WERI-Rb-1 (cell line): ENCODE measurements at regions not wholly inside any gene's neighbourhood (a gene's known extent, or its start where the extent isn't known, plus 50 kb on each side); places are given as distances from the start of the nearest gene placed in this dataset.

Experiments used
- DNase-seq: peaks from one replicate; pipeline ENCODE4 v3.0.0-alpha.2; 2020
- H3K27ac ChIP-seq: fragments of 250-450 bp; sonication (Bioruptor Pico); 2 replicates; pipeline ENCODE4 v1.5.1; 2020; ENCODE audit warnings: mild to moderate bottlenecking, moderate library complexity
- H3K27me3 ChIP-seq: fragments of 250-450 bp; sonication (Bioruptor Pico); 2 replicates; pipeline ENCODE4 v1.5.1; 2021; ENCODE audit warnings: mild to moderate bottlenecking, low read depth, moderate library complexity; ENCODE audit not compliant: insufficient read depth, severe bottlenecking
- H3K36me3 ChIP-seq: fragments of 250-450 bp; sonication (Bioruptor Pico); 2 replicates; pipeline ENCODE4 v1.5.1; 2020; ENCODE audit warnings: mild to moderate bottlenecking, moderate library complexity
- H3K4me3 ChIP-seq: 2 replicates; pipeline ENCODE4 v1.5.1; 2011; ENCODE audit warnings: low read depth, mild to moderate bottlenecking, control low read depth, low read length
- H3K9me3 ChIP-seq: fragments of 250-450 bp; sonication (Bioruptor Pico); 2 replicates; pipeline ENCODE4 v1.5.1; 2021; ENCODE audit warnings: mild to moderate bottlenecking, moderate library complexity; ENCODE audit not compliant: severe bottlenecking
- TF ChIP-seq, protein P1 (sequence below): IDR thresholded peaks from 2 replicates; pipeline ENCODE4 v1.5.1; 2011; ENCODE audit warnings: low read depth, mild to moderate bottlenecking, control low read depth, inconsistent platforms, low read length

DNA sequence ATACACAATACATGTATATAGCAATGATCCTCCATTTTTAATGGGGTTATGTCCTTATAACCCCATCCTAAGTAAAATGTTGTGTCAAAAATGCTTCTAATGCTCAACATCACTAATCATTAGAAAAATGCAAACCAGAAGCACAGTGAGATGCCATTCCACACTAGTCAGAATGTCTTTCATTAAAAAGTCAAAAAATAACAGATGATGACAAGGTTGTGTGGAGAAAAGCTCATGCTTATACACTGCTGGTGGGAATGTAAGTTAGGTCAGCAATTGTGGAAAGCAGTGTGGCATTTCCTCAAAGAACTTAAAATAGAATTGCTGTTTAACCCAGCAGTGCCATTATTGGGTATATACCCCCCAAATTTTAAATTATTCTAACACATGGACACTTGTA, 654.9 kb upstream of the CNTNAP5 start:
- no peaks in the 10 kb centered on the region for H3K9me3 ChIP-seq
- H3K36me3 ChIP-seq: no peaks in the 10 kb centered on the region
- TF ChIP-seq, protein P1, sequence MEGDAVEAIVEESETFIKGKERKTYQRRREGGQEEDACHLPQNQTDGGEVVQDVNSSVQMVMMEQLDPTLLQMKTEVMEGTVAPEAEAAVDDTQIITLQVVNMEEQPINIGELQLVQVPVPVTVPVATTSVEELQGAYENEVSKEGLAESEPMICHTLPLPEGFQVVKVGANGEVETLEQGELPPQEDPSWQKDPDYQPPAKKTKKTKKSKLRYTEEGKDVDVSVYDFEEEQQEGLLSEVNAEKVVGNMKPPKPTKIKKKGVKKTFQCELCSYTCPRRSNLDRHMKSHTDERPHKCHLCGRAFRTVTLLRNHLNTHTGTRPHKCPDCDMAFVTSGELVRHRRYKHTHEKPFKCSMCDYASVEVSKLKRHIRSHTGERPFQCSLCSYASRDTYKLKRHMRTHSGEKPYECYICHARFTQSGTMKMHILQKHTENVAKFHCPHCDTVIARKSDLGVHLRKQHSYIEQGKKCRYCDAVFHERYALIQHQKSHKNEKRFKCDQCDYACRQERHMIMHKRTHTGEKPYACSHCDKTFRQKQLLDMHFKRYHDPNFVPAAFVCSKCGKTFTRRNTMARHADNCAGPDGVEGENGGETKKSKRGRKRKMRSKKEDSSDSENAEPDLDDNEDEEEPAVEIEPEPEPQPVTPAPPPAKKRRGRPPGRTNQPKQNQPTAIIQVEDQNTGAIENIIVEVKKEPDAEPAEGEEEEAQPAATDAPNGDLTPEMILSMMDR: no peak
- no peak for DNase-seq
- H3K4me3 ChIP-seq: no peak overlapping the region
- H3K27ac ChIP-seq: no peak overlapping the region
- H3K27me3 ChIP-seq: no peaks in the 10 kb centered on the region

DNA sequence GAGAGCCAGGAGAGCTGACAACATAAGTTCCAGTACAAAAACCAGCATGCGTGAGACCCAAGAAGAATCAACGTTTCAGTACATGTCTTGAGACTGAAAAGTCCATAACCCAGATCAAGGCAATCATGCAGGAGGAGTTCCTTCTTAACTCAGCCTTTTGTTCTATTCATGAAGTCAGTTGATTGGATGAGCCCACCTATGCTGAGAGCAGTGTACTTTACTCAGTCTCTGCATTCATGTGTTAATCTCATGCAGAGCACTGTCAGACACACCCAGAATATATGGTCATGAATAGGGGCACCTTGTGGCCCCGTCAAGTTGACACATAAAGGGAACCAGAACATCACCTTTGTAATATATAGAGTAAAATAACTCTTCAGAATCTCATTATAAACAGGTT, 653.6 kb upstream of the CNTNAP5 start:
- no peaks in the 10 kb centered on the region for H3K27me3 ChIP-seq
- H3K27ac ChIP-seq: no peak overlapping the region
- H3K36me3 ChIP-seq: no peaks in the 10 kb centered on the region
- no peaks in the 10 kb centered on the region for H3K9me3 ChIP-seq
- no peak for DNase-seq
- TF ChIP-seq, protein P1: no peak
- no peak overlapping the region for H3K4me3 ChIP-seq

DNA sequence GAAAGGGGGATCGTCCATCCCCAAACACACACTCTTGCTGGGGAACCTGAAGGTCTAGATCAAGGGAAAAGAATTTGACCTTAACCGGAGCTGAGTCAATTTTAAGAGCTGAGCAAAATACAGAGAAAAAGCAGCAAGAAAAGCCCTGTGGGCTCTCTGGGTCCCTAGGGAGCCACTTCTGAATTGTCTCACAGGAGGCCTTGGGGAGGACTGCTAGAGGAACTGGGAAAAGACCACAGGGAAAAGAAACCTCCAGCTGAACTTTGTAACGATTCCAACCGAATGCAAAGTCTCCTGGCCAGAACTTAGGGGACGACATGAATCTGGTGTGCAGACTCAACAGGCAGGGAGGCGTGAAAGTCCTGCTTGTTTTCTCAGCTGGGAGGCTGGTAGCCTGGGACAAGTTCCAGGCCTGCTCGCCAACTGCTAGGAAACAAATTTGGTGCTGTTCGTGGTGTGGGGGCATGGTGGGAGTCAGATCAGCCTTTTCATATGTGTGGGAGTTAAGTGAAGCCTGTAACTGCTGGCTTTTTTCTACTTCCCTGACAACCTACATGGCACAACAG, 644.6 kb upstream of the CNTNAP5 start:
- Histone ChIP-seq H3K27ac (no peak overlapping the region), H3K9me3 (no peaks in the 10 kb centered on the region), H3K27me3 (no peaks in the 10 kb centered on the region), H3K36me3 (no peaks in the 10 kb centered on the region), H3K4me3 (no peak overlapping the region)
- no peak for DNase-seq
- TF ChIP-seq, protein P1: no peak

DNA sequence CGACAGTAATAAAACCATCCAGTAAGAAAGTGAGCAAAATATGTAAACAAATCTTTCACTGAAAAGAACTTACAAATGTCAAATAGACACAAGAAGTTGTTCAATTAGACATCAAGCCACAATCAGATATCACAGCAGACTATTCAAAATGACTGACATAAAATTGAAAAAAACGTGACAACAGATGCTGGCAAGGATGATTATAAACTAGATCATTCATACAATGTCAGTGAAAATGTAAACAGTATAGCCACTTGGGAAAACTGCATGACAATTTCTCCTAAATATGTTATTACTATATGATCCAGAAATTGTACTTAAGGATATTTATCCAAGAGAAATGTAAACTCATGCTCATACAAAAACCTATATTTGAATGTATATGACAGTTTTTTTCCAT, 609.4 kb upstream of the CNTNAP5 start:
- H3K27me3 ChIP-seq: no peaks in the 10 kb centered on the region
- no peaks in the 10 kb centered on the region for H3K36me3 ChIP-seq
- H3K4me3 ChIP-seq: no peak overlapping the region
- no peaks in the 10 kb centered on the region for H3K9me3 ChIP-seq
- TF ChIP-seq, protein P1: no peak
- H3K27ac ChIP-seq: no peak overlapping the region
- DNase-seq: no peak

DNA sequence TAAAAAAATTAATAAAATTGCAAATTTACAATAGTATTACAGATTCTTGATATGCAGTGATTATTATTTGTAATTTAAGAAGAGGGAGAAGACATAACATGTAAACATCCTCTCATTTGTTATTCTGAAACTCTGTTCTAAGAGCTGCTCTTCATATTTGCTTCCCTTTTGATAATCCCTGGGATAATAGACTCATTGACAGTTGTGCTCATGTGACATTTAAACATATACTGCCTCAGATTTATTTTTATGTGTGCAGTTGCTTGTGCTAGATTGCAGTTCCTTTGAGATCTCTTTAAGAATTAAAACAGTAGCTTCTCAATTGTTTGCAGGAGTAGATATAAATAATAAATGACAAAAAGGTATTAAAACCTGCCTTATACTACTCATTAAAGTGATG, 605.1 kb upstream of the CNTNAP5 start:
- H3K27me3 ChIP-seq: no peaks in the 10 kb centered on the region
- TF ChIP-seq, protein P1: no peak
- H3K4me3 ChIP-seq: no peak overlapping the region
- no peak overlapping the region for H3K27ac ChIP-seq
- no peaks in the 10 kb centered on the region for H3K9me3 ChIP-seq
- no peak for DNase-seq
- no peaks in the 10 kb centered on the region for H3K36me3 ChIP-seq
